Transverse colon (tissue), 4 donors: ENCODE measurements at regions not wholly inside any gene's neighbourhood (a gene's known extent, or its start where the extent isn't known, plus 50 kb on each side); places are given as distances from the start of the nearest gene placed in this dataset.

Experiments used
- CTCF ChIP-seq, 5 experiments: fragments of 200-600 bp in 3 of 5; fragments of 450-650 bp in 2 of 5; sonication (generic) in 3 of 5; IDR thresholded peaks; 1 replicate in 2 of 5; 2 replicates in 3 of 5; pipeline ENCODE4 v1.5.1; 2016 to 2017; ENCODE audit warnings: antibody characterized with exemption in 5 of 5, inconsistent platforms in 3 of 5, mild to moderate bottlenecking in 2 of 5, moderate library complexity in 1 of 5
- EP300 ChIP-seq: sonication (generic); formaldehyde crosslinking; IDR thresholded peaks from one replicate; pipeline ENCODE4 v1.6.1; 2017; ENCODE audit warnings: antibody characterized with exemption, low read depth
- POLR2A ChIP-seq: fragments of 450-650 bp; IDR thresholded peaks from one replicate; pipeline ENCODE4 v1.6.1; 2016; ENCODE audit warnings: antibody characterized with exemption, mild to moderate bottlenecking, moderate library complexity
- POLR2AphosphoS5 ChIP-seq, 3 donors: sonication (generic); formaldehyde crosslinking; IDR thresholded peaks; one replicate each; pipeline ENCODE4 v1.6.1; 2016; ENCODE audit warnings: antibody characterized with exemption in 3 of 3

DNA sequence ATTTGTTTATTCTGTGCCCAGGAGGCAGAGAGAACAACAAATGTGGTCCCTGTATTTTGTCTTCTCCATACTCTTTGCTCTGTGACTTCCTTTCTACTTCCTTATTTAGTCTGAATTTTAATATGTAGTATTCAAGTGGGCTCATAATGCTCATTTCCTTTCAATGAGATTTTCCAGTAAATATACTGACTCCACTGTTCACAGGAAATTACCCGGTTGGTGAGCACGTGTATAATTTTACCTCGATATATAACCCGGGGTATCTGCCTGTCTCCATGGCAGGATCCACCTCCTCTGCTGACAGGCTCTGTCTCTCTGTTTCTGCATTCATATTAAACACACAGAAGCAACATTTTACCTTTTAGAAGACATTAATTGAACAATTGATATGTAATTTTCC lies 166.0 kb downstream of the SLC38A4 start:
- TF ChIP-seq POLR2A (no peak), CTCF (IDR thresholded peaks at IDR 0.05) (no peak), EP300 (no peak), POLR2AphosphoS5 (IDR thresholded peaks at IDR 0.05) (no peak)
